ENCODE measurements at regions not wholly inside any gene's neighbourhood (a gene's known extent, or its start where the extent isn't known, plus 50 kb on each side); places are given as distances from the start of the nearest gene placed in this dataset.
"Not testable (repeated sequence)": the region's sequence is repeated elsewhere in the genome, so short reads cannot be mapped to it uniquely, and the experiment has no call there.

- in situ Hi-C loops (cut with HindIII; ENCODE audit: low pct_unique_long_range_greater_than_20kb, low sequenced_read_pairs), result no loop called here
- no peak for DNase-seq (ENCODE audit: low read depth)
These were observed 605.4 kb upstream of the GNPDA2 start for GRCh38 chr4:45331802-45332201.

- in situ Hi-C loops (cut with HindIII; ENCODE audit: low pct_unique_long_range_greater_than_20kb, low sequenced_read_pairs), result no loop called here
- DNase-seq (ENCODE audit: low read depth), result no peak
These were observed 601.2 kb upstream of the GNPDA2 start for GRCh38 chr4:45327544-45327943.

DNA sequence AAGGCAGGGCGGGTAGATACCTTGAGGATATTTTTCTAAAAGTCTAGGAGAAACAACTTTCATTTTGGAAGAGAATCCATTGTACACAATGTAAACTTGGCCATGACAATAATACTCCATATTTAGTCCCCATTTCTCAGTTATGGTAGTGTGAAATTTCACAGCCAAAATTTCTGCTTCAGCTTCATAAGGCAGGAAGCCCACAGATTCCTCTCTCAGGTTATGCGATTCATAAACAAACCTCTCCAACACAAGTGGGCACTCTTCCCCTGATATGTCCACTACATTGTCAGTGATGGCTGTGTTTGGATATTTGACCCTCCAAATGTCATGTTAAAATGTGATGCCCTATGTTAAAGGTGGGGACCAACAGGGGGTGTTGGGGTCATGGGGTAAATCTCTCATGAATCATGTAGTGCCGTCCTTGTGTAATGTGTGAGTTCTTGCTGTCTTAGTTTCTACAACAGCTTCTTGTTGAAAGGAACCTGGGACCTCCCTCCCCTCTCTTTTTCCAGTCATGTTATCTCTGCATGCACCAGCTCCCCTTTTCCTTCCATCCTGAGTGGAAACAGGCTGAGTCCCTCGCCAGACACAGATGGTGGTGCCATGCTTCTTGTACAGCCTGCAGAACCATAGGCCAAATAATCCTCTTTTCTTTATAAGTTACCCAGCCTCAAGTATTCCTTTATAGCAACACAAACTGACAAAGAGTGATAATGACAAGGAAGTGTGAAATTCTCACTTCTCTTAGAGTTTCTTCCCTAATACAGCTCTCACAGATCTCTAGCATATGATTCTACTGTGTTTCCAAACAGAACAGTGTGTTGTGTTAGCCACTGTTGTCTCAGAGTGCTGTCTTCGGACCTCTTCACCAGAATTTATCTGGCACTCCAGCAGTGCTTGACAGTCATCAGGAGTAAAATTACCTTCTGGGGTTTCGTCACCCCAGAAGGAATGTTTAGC is 598.4 kb upstream of the GNPDA2 start:
- in situ Hi-C loops (cut with HindIII; ENCODE audit: low pct_unique_long_range_greater_than_20kb, low sequenced_read_pairs), result no loop called here
- no peak for DNase-seq (ENCODE audit: low read depth)

DNA sequence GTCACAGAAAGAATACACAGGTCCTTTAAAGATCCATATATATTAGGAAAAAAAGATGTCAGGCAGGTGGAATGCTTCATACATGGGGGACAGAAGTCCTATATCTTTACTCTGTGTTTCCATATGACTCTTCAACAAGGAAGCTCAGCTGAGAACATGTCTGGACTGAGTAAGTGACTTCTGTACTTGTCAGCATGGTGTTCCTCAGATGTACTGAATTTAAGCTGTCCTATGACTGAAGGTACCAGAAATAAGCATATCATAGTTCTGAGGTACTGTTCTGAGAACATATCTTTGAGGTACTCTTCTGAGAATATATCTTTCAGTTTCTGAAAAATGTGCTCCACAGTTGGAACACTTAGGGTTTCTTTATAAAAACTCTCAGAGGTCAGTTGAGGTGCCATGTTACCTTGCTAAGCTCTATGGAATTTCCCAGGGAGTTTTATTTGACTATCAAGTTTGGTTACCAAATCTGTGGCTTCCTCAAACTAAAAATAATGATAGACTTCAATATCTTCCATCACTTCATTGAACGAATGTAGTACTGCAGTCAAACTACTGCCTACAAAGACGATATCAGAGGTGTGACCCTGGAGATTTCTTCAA is 597.2 kb upstream of the GNPDA2 start:
- in situ Hi-C loops (cut with HindIII; ENCODE audit: low pct_unique_long_range_greater_than_20kb, low sequenced_read_pairs), result no loop called here
- DNase-seq (ENCODE audit: low read depth), result no peak

DNA sequence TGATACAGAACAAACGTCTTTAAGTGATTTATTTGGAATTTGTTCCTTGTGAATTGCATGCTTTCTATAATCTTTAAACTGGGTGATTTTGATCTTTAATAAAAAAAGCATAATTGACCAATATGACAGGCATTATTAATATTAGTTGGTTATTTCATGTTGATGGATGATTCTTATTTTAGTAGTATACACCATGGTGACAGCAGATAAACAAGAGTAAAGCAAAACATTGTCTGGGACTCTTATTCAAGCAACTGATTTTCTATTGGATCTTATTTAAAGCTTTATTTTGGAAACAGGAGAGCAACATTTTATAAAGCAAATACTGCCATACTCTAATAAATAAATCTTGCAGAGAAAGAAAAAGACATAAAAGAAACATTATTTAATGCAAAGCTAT is 591.4 kb upstream of the GNPDA2 start:
- DNase-seq (ENCODE audit: low read depth), result no peak
- in situ Hi-C loops (cut with HindIII; ENCODE audit: low pct_unique_long_range_greater_than_20kb, low sequenced_read_pairs), result no loop called here

GRCh38 chr4:45317276-45317675 is 590.9 kb upstream of the GNPDA2 start:
- in situ Hi-C loops (cut with HindIII; ENCODE audit: low pct_unique_long_range_greater_than_20kb, low sequenced_read_pairs), result no loop called here
- DNase-seq (ENCODE audit: low read depth), result no peak

GRCh38 chr4:45316257-45316656 is 589.9 kb upstream of the GNPDA2 start:
- in situ Hi-C loops (cut with HindIII; ENCODE audit: low pct_unique_long_range_greater_than_20kb, low sequenced_read_pairs), result no loop called here
- no peak for DNase-seq (ENCODE audit: low read depth)

DNA sequence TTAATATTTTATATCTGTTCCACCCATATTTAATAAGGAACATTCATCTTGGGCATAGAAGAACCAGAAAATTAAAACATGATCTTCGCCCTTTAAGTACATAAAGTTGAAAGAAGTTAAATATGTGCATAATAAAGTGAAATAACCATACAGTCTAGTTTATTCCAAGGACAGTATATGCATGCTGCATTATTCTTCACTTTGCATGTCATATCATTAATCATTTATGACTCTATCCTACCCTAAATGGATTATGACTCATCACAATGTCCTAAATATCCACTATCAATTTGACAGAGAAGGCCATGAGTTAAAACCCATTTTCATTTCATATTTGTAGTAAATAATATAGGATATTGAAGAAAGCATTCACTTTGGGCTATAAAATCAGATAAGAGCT is 576.5 kb upstream of the GNPDA2 start:
- no peak for DNase-seq (ENCODE audit: low read depth)
- in situ Hi-C loops (cut with HindIII; ENCODE audit: low pct_unique_long_range_greater_than_20kb, low sequenced_read_pairs), result no loop called here

DNA sequence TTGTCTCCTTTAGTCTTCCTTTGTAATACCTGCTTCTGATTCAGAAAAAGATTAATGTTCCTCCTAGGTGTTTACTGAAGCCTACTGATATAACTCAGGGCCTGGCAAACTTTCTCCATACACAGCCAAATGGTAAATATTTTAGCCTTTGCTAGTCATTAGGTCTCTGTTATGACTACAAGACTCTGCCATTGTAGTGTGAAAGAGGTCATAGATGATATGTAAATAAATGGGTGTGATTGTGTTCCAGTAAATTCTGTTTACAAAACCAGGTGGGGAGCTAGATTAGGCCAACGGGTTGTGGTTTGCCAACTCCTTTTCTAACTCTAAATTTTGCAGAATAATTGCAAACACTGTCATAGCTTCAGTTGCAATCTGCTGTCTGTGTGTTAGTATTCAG is 568.1 kb upstream of the GNPDA2 start:
- in situ Hi-C loops (cut with HindIII; ENCODE audit: low pct_unique_long_range_greater_than_20kb, low sequenced_read_pairs), result no loop called here
- DNase-seq (ENCODE audit: low read depth), result no peak

DNA sequence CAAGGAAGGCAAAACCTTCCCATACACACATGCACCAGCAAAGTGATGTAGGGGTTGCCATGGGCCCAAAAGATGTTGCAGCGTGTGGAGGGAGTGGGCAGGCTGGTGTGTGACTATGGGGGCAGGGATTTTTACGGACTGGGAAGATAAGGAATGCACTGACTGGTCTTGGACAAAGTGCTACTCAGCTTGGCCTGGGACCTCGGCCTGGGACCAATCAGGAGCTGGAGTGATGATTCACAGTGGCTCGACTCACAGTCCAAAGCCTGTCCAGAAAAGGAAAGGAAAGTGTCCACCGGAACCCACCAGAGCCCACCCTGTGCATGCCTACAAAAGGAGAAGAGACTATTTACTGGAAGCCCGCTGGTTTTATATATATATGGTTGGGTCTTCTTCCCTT is 567.0 kb upstream of the GNPDA2 start:
- no peak for DNase-seq (ENCODE audit: low read depth)

DNA sequence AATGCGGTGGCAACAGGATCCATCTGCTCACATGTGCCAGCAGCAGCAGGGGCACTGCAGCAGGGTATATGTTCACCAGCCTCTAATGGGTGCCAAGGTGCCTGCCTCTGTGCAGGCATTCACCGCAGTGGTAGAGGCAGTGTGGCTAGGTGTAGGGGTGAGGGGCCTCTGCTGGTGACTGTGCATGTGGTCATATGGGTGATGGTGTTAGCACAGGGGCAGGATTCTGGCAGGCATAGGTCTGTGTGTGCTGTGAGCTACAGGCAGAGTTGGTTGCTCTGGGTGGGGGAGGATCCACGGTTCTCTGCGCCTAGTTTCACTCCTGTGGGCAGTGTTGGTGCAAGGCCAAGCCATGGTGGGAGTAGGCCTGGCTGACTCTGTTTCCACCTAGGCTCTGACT is 566.5 kb upstream of the GNPDA2 start:
- in situ Hi-C loops (cut with HindIII; ENCODE audit: low pct_unique_long_range_greater_than_20kb, low sequenced_read_pairs), result no loop called here
- no peak for DNase-seq (ENCODE audit: low read depth)

More for the DNA sequence above, 567.0 kb upstream of the GNPDA2 start:
- in situ Hi-C loops (cut with HindIII; ENCODE audit: low pct_unique_long_range_greater_than_20kb, low sequenced_read_pairs), result no loop called here

GRCh38 chr4:45284400-45285085 is 558.2 kb upstream of the GNPDA2 start:
- no peak for DNase-seq (ENCODE audit: low read depth)
- in situ Hi-C loops (cut with HindIII; ENCODE audit: low pct_unique_long_range_greater_than_20kb, low sequenced_read_pairs), result no loop called here

DNA sequence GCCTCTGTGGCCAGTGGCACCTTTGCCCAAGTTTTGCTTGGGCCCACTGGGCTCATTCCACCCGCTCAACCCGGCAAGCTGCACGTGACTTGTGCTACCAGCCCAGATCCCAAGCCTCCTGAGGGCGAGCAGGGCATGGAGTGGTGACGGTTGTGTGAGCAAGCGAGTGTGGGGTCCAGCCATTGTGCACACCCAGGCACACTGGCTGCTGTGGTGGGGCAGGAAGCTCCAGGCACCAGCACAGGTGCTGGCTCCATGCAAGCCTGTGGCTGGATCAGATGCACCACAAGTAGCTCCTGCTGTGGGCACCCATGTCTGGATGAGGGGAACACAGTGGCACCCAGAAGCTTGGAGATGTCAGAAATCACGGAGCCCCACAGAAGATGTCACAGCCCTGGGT is 557.0 kb upstream of the GNPDA2 start:
- no peak for DNase-seq (ENCODE audit: low read depth)
- in situ Hi-C loops (cut with HindIII; ENCODE audit: low pct_unique_long_range_greater_than_20kb, low sequenced_read_pairs), result no loop called here

DNA sequence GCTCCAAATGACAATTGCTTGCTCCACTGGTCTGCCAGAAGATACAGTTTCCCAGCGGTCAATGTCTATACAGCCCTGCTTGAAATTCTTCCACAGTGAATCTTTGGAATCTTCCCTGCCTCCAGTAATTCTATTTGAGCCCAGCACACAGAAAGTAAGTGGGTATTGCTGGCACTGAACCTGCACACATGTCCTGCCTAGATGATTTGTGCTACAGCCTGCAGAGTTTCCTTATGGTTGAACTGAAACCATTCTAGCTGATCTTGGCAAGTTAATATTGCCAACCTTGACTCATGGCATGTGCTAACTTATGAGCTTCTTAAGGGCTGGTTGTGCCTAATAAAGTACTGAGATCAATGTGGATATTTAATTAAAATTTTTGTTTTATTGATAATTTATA is 553.8 kb upstream of the GNPDA2 start:
- in situ Hi-C loops (cut with HindIII; ENCODE audit: low pct_unique_long_range_greater_than_20kb, low sequenced_read_pairs), result no loop called here
- DNase-seq (ENCODE audit: low read depth), result no peak

DNA sequence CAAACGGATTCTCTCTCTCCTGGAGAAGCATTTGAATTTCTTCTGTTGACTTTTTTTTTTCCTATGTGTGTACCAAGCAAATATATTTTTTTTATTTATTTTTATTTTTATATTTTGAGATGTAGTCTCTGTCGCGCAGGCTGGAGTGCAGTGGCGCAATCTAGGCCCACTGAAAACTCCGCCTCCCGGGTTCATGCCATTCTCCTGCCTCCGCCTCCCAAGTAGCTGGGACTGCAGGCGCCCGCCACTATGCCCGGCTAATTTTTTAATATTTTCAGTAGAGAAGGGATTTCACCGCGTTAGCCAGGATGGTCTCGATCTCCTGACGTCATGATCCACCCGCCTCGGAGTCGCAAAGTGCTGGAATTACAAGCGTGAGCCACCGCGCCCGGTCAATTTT is 549.5 kb upstream of the GNPDA2 start:
- no peak for DNase-seq (ENCODE audit: low read depth)
- in situ Hi-C loops (cut with HindIII; ENCODE audit: low pct_unique_long_range_greater_than_20kb, low sequenced_read_pairs), result no loop called here

DNA sequence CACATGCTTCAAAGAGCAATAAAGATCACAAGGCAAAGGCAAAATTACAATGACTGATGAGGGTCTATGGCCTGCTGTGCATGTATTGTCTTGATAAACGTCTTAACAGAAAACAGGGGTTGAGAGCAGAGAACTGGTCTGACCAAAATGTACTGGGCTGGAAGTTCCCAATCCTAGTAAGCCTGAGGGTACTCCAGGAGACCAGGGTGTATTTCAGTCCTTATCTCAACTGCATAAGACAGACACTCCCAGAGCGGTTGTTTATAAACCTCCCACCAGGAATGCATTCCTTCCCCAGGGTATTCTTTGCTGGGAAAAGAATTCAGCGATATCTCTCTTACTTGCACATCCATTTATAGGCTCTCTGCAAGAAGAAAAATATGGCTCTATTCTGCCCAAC is 521.8 kb upstream of the GNPDA2 start:
- in situ Hi-C loops (cut with HindIII; ENCODE audit: low pct_unique_long_range_greater_than_20kb, low sequenced_read_pairs), result not testable (repeated sequence)

DNA sequence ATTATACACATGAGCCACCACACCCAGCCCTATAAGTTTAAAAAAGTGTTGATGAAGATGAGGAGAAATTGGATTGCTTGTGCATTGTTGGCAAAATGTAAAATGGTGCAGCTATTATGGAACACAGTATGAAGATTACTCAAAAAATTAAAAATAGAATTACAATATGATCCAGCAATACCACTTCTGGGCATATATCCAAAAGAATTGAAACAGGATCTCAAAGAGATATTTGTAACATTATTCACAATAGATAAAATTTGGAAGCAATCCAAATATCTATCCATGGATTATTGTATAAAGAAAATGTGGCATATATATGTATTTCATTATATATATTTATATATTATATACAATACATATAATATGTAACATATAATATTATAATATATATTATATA is 515.6 kb upstream of the GNPDA2 start:
- no peak for DNase-seq (ENCODE audit: low read depth)
- in situ Hi-C loops (cut with HindIII; ENCODE audit: low pct_unique_long_range_greater_than_20kb, low sequenced_read_pairs), result no loop called here

More for the DNA sequence above, 521.8 kb upstream of the GNPDA2 start:
- DNase-seq (ENCODE audit: low read depth), result not testable (repeated sequence)

DNA sequence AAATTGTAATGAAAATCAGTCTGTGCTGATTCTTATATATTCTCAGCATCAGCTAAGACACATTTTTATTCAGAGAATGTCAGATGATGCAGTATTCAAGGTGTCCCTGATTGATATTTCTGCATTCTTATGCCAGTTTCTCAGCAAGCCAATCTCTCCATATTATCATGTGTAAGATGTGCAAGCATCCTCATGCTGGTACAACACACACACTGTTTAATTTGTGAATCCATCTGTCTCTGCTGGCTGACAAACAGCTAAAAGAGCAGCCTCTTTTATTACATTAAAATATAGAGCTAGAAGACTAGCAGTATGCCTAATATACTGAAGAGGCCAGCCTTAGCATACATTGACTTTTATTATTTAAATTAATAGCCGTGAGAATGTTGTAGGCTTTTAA is 502.9 kb upstream of the GNPDA2 start:
- in situ Hi-C loops (cut with HindIII; ENCODE audit: low pct_unique_long_range_greater_than_20kb, low sequenced_read_pairs), result no loop called here
- DNase-seq (ENCODE audit: low read depth), result no peak

- in situ Hi-C loops (cut with HindIII; ENCODE audit: low pct_unique_long_range_greater_than_20kb, low sequenced_read_pairs), result no loop called here
- DNase-seq (ENCODE audit: low read depth), result no peak
These were observed 489.7 kb upstream of the GNPDA2 start for GRCh38 chr4:45215976-45216542.

All from Caki2 (cell line).